NAMALWA (cell line): ENCODE measurements at regions not wholly inside any gene's neighbourhood (a gene's known extent, or its start where the extent isn't known, plus 50 kb on each side); places are given as distances from the start of the nearest gene placed in this dataset.
A peak's percentile ranks its signal among the peaks of the same experiment; 100 is the strongest.

Experiments used
- DNase-seq: peaks from one replicate; pipeline ENCODE4 v3.0.0-alpha.2; 2015; ENCODE audit warnings: low spot score

DNA sequence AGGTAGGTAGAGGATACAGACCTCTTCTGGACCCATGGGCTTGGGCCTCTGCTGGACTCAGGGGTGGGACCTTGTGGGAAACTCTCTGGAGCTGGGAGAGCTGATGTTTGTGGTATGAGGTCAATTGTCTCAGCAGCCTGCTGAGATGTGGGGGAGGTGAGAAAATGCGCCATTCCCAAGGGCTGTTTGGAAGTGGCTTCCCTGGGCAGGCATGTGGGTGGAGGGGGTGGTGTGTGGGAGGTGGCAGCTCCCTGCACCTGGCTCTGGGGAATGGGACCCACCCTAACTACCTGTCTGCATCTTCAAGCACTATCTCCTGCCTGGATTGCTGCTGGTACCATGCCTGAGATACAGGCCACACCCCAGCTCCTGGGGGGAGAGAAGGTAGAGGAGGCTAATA lies 97.4 kb upstream of the THY1 start:
- no peak for DNase-seq

DNA sequence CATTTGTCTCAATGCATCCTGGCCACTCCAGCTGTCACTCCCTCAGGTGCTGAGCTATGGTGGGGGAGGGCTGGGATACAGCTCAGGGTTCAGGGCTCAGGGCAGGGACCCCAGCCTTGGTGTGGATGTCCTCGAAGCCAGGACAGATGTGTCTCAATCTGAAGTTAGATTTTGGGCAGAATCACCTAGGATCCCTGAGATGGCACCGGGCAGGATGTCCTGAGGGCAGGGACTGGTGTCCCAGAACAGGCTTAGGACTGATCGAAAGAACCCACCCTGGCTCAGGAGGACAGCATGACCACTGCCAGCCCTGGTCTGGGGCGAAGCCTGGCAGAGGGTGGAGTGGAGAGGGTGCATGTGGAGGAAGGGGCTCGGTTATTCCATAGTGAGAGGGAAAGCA lies 96.8 kb upstream of the THY1 start:
- no peak for DNase-seq

DNA sequence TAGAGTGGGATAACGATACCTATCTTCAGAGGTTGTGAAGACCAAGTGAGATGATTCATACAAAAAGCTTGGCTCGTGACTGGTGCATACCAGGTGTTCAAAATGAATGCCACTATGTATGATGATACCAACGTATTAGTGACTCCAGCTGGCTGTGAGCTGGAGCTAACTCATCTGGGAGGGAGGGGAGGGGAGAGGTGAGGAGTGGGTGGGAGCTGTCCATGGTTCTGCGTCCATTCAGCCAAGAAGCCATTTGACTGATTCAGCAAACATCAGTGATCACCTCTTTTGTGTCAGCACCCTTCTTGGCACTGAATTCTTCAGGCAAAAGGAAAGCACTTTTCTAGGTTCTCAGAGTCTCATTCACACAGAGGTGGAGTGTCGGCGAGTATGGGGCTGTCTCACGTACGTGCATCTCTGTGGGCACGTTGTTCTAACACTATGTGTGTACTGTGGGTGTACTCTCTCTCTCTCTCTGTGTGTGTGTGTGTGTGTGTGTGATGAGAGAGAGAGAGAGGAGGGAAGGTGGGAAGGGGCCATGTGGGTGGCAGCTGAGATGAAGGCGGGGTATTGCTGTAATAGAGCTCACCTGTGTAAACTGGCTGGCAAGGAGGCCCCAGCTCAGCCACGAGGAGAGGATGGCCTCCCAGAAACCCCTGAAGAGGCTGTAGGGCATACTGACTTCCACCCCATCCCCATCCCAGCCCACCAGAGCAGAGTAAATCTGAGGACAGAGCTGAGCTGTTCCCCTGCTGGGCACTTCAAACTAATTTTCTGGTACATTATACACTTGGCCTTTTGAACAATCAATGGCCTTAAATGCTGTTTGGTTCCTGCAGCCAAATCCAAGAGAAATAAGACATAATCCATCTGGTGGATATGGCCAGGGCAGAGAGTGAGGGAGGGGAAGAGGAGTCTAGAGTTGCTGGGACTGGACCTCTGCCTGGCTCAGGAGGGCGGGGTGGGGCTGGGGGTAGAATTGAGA lies 96.1 kb upstream of the THY1 start:
- DNase-seq = peak; percentile 21

DNA sequence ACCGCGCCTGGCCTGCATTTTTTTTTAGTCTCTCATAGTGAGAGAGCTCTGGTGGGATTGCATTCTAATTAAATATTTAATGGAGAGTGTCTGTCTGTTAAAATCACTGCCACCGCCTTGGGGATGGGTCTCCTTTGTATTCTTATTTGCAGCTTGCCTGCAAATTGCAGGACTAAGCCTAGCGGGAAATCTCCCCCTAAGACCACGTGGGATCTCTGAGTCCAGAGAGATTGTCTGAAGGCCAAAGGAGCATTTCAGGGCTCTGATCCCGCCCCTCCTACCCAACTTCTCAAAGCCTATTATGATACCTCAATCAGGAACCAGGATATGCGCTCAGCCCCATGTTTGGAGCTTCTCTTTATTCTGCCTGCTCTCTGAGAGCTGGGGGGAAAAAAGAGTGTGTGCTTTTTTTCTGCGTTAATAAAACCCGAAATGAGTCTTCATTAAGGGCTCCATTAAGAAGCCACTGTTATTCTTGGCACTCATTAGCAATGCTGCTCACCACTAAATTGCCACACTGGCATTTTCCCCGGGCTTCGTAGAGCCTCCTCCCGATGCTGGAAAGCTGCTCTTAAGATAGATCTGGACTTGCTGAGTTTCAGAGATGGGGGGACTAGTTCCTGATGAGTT lies 92.9 kb upstream of the THY1 start:
- no peak for DNase-seq

DNA sequence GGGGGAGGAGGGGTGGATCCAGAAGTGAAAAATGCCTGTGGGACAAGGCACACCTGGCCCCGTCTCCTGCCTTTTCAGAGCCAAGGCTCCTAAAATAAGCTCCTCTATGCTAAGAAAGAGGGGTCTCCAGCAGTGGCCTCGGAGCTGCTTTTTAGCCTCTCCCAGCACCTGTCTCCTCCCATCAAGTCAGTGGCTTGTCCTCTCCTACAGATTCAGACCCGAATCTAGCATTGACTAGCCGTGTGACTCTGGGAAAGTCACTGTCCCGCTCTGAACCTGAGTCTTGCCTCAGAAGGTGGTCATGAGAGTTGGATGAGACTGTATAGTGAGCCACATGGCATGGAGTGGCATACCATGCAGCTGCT lies 90.8 kb upstream of the THY1 start:
- no peak for DNase-seq

DNA sequence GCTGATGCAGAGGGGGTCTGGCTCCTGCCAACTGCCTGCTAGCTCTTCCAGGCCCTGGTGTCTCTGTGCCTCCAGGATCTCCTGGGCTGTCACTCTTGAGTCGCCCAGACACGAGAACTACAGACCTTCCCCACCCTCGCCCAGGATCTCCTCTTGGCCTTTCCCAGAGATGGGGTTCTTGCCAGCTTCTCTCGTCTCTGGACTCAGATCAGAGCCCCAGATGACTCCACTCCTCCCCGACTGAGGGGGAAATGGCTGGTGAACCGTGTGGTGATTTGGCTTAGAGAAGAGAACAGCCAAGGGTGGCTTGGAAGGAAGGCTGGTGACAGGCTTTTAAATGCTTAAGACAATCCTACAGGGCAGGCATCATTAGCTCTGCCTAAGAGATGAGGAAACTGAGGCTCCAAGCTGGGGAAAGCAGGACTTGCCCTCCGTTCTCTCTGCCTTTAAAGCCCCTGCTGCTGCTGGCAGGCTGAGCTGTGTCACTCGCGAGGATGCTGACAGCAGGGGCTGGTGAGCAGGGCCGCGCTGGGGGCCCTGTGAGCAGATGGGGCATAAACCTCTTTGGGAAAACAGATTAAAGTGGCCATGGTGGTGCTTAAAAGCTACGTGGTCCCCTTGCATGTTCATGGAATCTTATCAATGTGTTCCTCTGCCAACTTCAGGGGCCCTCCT lies 90.3 kb upstream of the THY1 start:
- no peak for DNase-seq

DNA sequence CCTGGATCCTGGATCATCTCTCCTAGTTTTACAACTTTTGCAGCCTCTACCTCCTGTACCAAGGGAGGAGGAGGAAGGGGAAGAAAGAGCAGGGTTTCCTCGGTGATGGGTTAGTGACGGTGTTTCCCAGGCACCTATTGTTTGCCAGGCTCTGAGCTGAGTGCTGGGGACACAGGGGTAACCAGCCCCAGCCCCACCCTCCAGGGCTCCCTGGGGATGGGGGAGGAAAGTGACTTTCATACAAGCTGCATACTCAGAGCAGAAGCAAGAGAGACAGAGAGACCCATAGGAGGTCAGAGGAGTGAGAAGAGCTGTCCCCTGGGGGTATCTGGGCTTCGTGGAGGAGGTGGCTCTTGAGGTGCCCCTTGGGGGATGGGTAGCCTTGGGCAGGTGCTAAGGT lies 89.4 kb upstream of the THY1 start:
- DNase-seq = no peak

DNA sequence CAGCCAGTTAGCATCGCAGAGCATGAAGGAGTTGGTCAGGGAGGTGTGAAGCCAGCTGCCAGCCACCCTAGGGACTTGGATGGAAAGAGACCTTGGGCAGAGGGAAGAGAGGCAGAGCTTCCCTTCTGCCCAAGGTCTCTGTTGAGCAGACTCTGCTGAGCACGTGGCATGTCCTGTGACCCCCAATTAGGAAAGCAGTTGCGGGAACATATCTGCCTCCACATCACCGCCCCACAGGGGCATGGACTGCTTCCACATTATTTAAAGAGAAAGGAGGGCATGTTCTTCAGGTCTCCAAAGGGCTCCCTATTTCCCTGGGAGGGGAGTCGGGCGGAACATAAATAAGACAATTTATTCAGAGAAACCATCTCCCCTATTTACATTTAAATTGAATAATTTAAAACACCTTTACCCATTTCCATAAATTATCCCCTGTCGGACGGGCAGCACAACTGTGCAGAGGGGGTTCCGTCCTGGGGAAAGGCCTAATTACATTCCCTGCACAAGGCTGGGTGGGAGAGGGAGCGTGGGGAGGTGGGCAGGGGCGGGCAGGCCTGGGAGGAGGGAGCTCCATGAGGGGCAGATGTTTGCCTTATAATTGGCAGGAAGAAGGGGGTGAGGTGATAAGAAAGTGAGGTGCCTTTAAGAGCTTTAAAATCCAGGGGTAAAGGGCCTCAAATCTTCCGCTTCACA lies 88.8 kb upstream of the THY1 start:
- DNase-seq = no peak

DNA sequence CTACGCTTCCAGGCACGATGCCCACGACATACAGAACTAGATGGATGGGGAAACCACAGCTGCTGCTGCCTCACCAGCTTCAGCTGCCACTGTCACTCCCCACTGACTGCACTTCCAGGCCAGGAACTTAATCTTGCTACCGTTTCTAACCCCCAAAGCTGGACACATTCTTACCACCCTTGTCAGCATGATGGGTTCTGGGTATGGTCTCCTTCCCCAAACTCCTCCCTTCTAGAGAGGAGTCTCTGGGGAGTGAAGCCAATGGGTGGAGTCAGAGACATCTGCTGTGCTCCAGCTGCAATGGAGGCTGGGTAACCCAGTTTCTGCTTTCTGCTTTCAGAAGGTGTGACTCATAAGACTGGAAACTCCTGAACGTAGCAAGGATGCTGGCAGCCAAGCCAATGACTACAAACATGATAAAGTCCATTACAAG lies 87.0 kb upstream of the THY1 start:
- peak; percentile 79 for DNase-seq

DNA sequence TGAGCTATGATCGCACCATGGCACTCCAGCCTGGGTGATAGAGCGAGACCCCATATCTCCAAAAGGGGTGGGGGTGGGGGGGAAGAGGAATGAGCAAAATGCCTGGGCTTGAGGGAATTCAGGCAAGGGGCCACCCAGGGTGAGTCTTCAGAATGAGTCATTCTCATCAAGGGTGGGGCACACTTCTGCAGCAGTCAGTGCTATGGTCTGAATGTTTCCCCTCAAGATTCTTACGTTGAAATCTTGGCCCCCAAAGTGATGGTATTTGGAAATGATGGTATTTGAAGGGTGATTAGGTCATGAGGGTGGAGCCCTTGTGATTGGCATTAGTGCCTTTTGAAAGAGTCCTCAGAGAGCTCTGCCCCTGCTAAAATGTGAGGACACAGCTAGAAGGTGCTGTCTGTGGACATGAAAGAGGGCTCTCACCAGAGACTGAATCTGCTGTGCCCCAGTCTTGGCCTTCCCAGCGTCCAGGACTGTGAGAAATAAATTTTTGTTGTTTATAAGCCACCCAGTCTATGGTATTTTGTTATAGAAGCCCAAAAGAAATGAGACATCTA lies 86.4 kb upstream of the THY1 start:
- no peak for DNase-seq

DNA sequence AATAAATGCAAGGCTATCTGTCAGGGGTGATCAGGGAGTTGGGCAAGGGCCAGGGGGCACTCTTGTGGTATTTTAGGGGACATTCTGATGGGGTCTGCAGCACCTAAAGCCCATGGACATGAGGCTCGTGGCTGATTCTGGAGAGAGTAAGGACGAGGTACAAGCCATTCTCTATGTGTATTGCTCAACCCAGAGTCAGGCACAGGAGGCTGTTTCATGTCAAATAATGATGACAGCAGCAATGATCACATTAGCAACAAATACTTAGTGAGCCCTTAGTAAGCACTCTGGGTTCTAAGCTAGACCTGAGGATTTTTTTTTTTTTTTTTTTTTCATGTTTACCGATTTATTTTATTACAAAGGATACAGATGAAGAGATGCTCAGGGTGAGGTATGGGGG lies 83.5 kb upstream of the THY1 start:
- no peak for DNase-seq

DNA sequence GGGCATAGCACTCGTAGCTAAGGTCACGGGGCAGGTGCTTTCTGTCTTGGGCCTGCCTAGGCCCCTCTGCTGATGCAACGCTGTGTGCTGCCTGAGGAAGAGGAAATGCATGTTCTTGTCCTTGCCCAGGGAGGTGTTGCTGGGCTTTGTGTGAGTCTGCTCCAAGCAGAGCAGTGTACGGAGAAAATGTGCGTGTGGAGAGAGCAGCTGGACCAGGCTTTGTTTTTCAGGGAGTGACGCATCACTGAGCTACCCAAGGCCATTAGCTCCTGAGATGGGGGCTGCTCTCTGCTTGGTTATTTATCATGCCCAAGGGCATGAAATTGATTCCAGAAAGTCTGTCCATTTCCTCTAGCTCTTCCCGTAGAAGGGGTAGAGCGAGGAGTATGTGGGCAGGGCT lies 82.9 kb upstream of the THY1 start:
- no peak for DNase-seq

DNA sequence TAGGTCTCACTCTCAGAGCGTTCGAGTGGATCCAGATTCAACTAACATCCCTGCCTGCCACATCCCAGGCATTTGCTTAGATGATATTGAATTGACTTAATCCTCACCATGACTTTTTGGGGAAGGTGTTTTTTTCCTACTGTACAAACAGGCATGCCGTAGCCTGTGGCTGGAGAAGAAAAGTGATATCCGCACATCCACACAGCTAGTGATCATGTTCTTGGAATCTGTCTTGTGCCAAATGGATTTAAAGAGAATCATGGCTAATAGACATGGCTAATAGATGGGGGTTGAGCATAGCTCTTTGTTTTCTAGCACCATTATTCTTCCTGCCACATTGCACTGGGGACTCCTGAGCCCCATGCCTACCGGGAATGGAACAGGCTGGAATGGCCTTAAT lies 82.1 kb upstream of the THY1 start:
- no peak for DNase-seq

DNA sequence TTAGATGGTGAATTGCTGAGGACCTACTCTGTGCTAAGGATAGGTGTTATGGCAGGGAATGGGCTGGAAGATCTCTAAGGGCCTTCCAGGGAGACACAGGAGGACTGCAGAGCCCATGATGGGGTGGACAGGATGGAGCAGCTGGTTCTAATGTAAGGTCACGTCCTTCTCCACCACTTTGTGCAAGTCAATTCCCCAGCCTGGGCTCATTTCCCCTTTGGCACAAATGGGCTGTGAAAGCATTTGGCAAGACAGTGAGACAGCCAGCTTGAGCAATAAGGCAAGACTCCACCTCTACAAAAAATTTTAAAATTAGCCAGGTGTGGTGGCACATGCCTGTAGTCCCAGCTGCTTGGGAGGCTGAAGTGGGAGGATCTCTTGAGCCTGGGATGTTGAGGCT lies 81.4 kb upstream of the THY1 start:
- DNase-seq = no peak

DNA sequence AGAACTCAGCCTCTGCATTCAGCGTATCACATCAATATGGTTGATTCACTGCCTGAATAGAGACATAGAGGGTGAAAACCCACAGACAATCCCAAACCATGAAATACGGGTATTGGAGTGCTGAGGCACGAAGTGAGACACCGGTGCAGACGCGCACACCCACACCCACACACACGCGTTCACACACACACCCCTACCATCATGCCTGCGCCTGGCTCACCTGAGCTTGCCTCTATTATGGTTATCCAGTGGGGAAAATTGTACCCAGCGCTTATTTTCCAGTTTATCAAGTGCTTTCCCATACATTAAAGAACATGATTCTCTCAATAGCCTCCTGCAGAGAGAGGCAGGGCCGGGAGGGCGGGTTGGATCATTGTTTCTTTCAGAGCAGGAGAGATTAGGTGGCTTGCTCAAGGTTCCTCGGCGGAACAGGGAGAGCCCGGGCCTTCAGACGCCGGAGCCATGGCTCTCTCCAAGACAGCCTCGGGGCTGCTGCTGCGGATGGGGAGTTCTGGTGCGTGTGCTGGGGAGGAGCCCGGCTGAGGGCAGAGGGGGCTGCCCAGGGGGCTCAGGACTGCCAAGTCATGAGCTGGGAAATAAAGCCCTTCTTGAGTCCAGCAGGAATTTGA lies 78.9 kb upstream of the THY1 start:
- DNase-seq = no peak

DNA sequence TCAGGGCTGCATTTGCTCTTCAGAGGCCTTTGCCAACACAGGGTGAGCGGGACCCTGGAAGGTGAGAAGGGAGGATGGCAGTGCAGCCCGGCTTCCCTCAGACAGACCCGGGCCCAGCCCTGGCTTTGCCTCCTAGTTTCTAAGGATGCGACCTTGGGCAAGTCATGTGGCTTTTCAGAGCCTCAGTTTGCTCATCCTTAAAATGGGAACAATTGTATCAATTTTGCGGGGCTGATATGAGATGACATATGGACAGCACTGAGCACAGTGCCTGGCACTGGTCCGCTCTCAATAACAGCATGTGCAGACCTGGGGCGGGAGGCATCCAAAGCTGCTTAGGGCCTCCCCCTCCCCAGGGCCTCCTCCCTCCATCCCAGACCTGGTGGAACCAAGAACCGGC lies 74.7 kb upstream of the THY1 start:
- no peak for DNase-seq

DNA sequence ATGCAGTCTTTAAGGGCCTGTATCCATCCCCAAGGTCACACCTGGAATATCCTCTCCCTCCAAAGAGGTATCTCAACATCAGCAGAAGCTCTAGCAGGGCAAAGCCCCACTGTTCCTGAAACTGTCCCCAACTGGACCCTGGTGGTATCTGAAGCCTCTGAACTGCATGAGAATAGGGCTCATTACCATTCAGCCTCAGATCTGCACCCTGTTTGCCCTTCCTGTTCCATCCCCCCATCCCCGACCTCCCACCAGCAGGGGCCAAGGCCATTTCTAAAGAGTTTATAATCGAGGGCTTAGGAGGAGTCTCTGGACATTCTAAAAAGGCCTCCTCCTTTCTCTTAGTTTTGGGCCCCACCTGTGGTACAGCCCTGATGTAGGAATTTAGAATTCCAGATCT lies 74.0 kb upstream of the THY1 start:
- no peak for DNase-seq

DNA sequence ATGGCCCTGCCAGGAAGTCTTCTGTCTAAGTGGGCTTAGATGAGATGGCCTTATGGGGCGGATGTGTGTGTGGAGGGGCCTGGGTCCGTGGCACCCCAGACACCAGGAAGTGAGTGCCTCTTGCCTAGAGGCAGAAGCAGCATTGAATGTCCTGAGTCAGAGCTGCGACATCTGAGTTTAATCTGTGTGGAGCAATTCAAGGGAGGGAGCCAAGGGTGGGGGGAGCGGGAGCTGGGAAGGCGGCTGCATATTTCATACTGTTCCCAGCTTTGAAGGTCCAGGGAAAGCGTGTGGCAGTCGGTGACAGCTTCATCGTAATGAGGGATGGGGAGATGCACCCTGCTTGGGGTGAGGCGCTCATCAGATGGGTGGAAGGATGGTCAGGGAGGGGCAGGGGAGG lies 73.5 kb upstream of the THY1 start:
- DNase-seq = no peak

DNA sequence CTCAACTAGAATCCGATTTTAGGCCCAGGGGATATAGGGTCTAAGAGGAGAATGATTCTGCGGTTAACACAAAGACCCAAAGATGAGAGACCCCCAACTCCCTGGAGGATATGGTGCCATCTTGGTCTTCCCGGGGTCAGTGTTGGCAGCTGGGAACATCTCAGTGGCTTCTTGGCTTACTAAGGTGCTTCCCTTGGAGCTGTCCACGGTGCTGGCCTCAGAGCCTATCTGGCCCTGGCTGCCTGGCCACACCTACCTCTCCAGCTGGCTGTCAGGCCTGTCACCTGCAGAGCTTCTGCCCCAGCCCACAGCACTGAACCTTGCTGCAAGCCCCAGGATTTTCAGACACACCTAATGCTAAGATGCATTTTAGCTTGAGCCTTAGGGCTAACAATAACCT lies 70.7 kb upstream of the THY1 start:
- DNase-seq = no peak

DNA sequence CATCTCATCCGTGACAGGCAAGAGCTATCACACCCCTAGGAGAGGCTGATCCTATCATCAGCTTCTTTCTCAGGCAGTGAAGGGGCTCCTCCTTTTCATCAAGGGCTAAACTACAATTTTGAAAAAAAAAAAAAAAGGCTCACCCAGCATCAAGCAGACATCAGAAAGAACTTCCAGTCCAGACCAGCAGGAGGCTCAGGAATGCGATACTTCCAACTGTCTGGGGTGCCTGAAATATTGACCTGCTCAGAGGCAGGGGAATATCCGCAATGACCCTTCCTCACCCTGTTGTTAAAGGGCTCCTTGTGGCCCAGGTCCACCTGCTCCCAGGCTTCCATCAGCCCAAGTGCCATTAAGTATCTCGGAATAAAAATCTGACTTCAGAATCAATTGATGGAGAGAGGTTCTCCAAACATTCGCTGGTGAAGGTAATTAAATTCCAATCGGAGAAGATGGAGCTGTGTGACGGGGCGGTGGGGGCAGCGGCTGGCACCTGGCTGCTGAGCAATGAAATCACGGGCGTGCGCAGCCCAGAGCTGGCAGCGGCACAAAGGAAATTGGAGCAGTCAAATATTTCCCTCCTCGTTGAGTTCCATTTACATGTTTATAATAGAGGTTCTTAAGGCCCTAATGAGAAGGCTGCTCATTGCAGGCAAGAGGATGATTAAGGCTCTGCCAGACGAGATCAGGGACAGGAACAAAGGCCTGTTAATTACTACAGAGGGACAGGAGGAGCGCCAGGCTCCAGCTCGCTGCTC lies 69.0 kb upstream of the THY1 start:
- no peak for DNase-seq
